Superior temporal gyrus (tissue), 1 donor: ENCODE measurements at regions not wholly inside any gene's neighbourhood (a gene's known extent, or its start where the extent isn't known, plus 50 kb on each side); places are given as distances from the start of the nearest gene placed in this dataset.
"Not testable (repeated sequence)": the region's sequence is repeated elsewhere in the genome, so short reads cannot be mapped to it uniquely, and the experiment has no call there.

Source experiments
- DNase-seq: peaks from one replicate; pipeline ENCODE4 v3.0.0-alpha.2; 2016; ENCODE audit errors: extremely low spot score

DNA sequence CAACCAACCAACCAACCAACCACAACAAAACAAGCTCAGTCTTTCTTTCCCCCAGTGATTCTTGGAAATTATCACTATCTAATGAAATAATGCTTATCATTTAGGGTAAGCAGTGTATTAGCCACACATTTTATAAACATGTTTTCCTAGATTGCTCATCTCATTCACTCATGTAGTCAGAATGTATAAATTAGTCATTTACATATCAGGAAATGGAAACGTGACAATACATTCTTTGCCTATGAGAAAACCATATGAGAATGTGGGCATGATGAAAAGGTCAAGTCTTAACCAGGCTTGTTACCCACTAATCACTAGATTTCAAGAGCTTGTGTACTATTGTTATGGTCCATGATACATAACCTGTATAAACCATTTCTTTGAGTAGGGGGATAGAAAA, 1583.4 kb upstream of the PIK3C3 start:
- DNase-seq: no peak

- DNase-seq: no peak
Observed at GRCh38 chr18:40367576-40367975, 1587.5 kb upstream of the PIK3C3 start.

DNA sequence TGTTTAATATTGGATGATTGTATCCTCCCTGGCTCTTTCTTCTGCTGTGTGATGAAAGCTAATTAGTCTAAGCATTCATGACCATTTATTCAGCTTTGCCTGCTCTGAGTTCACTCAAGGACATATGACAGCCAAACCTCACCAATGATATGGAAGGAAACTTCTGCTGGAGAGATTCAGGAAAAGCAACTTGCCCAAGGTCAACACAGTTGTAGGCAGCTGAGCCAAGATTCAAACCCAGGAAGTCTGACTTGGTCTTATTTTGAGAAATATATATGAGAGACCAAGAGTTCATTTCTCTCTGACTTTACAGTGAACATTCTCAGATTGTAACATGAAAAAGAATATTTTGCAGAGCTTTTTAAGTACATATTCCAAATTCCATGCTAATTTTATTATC, 1588.5 kb upstream of the PIK3C3 start:
- no peak for DNase-seq

- DNase-seq: no peak
Observed at GRCh38 chr18:40365526-40365925, 1589.5 kb upstream of the PIK3C3 start.

DNA sequence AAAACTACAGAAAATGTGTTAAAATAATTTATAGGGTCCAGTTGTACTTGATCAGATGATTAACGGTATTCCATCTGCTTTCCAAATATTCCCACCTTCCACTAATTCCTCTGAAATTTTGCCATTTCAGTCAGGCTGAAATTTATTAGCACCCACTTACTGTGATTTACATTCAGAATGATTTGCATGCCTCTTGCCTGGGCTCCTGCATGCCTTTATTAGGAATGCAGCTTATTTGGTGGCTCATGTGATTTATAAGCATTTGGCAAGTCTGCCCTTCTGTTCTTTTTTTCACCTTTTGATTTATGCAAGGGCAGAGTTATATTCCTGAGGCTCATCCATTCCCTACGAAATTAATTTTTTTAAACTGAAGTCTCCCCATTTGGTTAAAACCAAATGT, 1594.5 kb upstream of the PIK3C3 start:
- no peak for DNase-seq

DNA sequence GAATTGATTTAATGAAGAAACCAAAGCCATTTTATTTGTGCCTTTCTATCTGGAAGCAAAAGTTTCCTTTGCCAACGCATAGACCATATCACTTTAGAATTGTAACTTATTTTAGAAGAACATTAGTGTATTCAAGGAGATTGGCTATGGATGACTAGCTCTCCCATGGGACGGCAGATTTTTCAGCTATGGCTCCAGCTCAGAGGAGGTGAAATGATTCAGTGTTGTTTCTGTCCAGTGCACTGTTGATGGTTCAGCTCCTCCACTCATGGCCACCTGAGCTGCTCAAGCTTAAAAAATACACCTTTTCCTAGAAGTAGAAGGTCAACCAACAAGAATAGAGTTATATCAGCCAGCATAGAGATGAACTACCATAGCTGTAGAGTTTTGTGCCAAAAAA, 1597.5 kb upstream of the PIK3C3 start:
- no peak for DNase-seq

DNA sequence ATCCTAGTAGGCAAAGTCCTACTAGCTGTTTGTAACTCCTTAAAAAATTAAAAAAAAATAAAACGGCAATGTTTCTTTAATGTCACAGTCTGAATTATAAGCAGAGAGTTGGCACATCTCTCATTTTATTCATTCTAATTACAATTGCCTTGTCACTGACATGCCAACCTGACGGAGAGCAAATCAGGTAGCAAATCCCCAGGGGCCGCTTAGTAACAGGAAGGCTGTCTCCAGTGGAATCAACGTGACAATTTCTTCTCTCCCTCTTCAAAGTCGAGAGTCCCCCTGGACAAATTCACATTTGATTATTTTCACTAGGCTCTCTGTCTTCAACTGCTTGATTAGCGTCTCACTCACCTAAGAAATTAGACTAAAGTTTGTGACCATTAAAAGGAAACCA, 1598.9 kb upstream of the PIK3C3 start:
- no peak for DNase-seq

DNA sequence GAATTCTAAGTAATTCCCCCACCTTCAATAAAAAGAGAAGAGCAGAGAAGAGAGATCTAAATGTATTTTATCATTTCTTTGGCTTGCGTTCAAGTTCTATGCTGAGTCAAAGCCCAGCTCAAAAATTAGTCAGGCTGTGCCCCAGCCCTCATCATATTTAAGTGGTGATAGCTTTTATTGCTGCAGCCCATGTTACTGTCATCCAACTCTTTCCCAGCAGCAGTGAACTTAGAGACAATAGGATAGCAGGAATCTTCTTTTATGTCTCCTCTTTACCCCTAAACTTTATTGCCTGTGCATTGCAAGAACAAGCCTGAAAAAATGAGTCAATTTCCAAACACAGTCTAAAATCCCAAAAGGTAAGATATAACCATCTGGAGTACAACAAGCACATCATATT, 1599.3 kb upstream of the PIK3C3 start:
- no peak for DNase-seq

- no peak for DNase-seq
Observed at GRCh38 chr18:40348196-40348595, 1606.8 kb upstream of the PIK3C3 start.

- DNase-seq: no peak
Observed at GRCh38 chr18:40347261-40347660, 1607.8 kb upstream of the PIK3C3 start.

GRCh38 chr18:40346146-40346545, 1608.9 kb upstream of the PIK3C3 start:
- no peak for DNase-seq

- DNase-seq: no peak
Observed at GRCh38 chr18:40341701-40342100, 1613.3 kb upstream of the PIK3C3 start.

- no peak for DNase-seq
Observed at GRCh38 chr18:40338284-40338683, 1616.8 kb upstream of the PIK3C3 start.

GRCh38 chr18:40326985-40327384, 1628.0 kb upstream of the PIK3C3 start:
- no peak for DNase-seq

DNA sequence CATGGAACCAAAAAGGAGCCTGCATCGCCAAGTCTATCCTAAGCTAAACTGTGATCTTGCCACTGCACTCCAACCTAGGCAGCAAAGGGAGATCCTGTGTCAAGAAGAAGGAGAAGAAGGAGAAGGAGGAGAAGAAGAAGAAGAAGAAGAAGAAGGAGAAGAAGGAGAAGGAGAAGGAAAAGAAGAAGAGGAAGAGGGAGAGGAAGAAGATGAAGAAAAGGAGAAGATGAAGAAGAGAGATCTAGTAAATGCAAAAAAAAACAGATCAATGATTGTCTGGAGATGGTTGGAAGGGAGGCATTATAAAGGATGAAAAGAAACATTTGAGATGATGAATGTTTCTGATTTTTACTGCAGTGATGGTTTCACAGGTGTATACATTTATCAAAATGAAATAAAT, 1629.0 kb upstream of the PIK3C3 start:
- DNase-seq: no peak

- no peak for DNase-seq
Observed at GRCh38 chr18:40314199-40314598, 1640.8 kb upstream of the PIK3C3 start.

- no peak for DNase-seq
Observed at GRCh38 chr18:40313030-40313642, 1641.9 kb upstream of the PIK3C3 start.

DNA sequence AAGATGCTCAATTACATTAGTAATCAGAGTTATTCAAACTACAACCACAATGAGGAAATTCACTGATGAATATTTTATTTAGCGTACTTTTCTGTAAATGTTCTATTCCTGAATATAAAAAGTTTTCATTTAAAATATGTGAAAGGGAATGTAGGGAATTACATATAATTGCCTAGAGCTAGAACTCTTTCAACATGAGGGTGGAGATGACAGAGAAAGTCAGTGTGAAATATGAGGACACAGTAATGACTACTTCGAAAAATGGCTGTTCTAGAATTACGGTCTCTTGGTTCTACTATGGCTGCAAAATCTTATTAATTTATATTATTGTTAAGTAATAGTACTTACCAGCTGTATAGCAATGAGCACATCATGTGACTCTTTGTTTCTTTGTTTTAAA, 1647.4 kb upstream of the PIK3C3 start:
- DNase-seq: no peak

DNA sequence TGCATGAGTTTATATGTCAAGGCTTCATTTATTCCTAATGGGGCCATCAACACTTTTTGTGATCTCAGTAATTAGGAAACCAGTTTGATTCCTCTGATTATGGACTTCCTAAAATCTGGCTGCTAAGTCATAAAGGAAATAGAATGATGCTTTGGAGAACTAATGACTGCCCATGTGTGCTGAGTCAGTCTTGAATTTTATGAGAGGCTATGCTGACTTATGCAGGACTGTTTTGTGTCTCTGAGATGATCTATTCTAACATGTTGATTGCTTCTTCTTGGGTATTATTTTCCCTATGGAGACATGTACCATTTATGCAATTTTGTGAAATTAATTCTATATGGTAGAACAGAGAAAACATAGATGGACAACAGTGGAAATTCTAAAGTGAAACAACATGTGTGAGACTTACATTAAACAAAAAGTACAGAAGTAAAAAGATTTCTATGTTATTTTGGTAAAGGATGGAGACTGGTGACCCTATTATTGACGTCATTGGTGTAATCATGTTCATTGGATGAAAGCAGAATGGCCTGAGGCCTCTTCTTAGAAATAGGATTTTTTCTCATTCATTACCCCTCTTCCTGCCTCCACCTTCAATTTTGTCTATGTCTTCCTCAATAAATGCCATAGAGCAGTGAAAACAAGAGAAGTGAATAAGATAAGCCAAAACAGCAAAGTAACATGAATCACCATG, 1658.2 kb upstream of the PIK3C3 start:
- no peak for DNase-seq

DNA sequence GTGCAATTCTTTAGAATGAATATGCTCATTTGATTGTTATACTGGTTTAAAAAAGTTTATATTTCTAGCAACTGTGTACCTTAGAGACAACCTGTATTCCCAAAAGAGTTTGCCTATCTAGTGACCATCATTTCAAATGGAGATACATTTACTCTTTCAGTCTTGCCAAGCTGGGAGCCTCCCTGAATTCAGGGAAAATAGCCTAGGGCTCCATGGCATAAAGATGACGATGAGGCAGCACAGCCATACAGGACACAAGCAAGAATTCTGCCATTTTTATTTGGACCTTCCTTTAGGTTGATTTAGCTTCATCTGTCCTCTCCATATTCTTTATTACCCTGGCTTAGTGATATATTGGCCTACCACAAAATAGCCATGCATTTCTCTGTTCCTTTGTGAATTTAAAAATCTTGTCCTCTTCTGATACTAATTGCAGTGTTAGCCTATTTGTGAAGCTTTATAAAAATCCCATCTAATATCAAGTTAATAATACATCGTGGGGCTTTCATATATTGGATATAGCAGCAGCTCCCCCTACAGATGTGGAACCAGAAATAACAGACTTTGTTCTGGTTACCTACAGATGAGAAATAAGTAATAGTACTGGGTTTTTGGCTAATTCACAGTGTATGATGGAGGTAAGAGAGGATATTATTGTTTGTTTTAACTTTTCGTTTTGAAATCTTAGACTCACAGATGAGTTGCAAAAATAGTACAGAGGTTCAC, 1661.9 kb upstream of the PIK3C3 start:
- DNase-seq: peak; percentile 49

DNA sequence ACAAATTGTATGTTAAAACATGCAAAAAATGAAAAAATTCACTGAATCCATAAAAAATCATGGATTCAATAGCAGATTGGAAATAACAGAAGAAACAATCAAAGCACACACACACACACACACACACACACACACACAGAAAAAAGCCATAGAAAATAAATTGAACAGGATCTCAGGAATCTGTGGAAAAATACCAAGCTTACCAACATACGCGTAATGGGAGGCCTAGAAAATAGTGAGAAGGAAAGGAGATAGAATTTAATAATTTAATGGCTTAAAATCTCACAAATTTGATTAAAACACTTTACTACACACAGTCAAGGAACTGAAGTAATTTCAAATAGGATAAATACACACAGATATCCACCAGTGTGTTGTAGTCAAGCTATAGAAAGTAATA, 1671.5 kb upstream of the PIK3C3 start:
- no peak for DNase-seq

DNA sequence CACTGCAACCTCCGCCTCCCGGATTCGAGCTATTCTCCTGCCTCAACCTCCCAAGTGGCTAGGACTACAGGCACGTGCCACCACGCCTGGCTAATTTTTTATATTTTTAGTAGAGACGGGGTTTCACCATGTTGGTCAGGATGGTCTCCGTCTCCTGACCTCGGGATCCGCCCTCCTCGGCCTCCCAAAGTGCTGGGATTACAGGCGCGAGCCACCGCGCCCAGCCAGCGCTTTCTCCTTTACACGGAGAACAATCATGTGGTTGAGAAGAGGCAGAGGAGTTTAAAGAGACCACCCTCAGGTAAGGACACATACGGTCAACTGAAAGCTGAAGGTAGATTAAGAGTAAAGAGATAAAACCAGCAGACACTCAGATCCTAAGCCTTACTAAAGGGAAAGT, 1673.7 kb upstream of the PIK3C3 start:
- DNase-seq: not testable (repeated sequence)

DNA sequence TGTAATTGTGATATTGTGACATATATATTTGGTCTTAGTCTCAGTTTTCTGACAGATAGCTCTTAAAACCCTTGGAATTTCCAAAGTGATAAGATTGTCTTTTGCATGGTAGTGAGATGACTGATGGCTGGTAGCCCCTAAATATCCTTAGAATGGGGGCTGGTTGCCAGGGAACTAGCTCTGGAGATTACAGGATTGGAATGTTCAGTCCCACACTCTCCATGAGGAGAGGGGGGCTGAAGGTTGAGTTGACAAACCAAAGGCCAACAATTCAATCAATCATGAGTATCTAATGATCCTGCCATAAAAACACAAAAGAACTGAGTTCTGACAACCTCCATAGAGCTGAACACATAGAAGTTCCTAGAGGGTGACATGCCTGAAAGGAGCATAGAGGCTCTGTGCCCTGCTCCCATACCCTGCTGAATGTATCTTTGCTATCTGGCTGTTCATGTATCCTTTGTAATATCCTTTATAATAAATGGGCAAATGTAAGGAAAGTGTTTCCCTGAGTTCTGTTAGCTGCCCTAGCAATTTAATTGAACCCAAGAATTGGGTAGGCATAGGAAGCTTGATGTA, 1680.3 kb upstream of the PIK3C3 start:
- no peak for DNase-seq
